ENCODE measurements at regions not wholly inside any gene's neighbourhood (a gene's known extent, or its start where the extent isn't known, plus 50 kb on each side); places are given as distances from the start of the nearest gene placed in this dataset.
A peak's percentile ranks its signal among the peaks of the same experiment; 100 is the strongest.

GRCh38 chr13:59408738-59409137 is 755.0 kb downstream of the DIAPH3 start:
- Histone ChIP-seq H3K27me3 (no peaks in the 10 kb centered on the region), H3K27ac (replicated peaks in 1 of 4) (peak overlapping the region; percentile 40 to 72 (median 51)), H3K4me3 (no peak overlapping the region), H3K36me3 (no peaks in the 10 kb centered on the region), H3K4me1 (peaks cover 7 to 37% (median 20%) of the 10 kb centered on the region in 4 donors), H3K9me3 (no peaks in the 10 kb centered on the region)
- 79% methylated on average over 5 of the region's 5 CpGs for WGBS
- intact Hi-C loops (cut with DNase I): no loop called here
- TF ChIP-seq EP300 (IDR thresholded peaks at IDR 0.05) (no peak), POLR2AphosphoS5 (IDR thresholded peaks at IDR 0.05) (no peak), POLR2A (IDR thresholded peaks at IDR 0.05; ENCODE audit: low read depth) (no peak)
- TF ChIP-seq, protein P1, sequence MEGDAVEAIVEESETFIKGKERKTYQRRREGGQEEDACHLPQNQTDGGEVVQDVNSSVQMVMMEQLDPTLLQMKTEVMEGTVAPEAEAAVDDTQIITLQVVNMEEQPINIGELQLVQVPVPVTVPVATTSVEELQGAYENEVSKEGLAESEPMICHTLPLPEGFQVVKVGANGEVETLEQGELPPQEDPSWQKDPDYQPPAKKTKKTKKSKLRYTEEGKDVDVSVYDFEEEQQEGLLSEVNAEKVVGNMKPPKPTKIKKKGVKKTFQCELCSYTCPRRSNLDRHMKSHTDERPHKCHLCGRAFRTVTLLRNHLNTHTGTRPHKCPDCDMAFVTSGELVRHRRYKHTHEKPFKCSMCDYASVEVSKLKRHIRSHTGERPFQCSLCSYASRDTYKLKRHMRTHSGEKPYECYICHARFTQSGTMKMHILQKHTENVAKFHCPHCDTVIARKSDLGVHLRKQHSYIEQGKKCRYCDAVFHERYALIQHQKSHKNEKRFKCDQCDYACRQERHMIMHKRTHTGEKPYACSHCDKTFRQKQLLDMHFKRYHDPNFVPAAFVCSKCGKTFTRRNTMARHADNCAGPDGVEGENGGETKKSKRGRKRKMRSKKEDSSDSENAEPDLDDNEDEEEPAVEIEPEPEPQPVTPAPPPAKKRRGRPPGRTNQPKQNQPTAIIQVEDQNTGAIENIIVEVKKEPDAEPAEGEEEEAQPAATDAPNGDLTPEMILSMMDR (IDR thresholded peaks at IDR 0.05): no peak
- no peak for DNase-seq (ENCODE audit: extremely low spot score)

DNA sequence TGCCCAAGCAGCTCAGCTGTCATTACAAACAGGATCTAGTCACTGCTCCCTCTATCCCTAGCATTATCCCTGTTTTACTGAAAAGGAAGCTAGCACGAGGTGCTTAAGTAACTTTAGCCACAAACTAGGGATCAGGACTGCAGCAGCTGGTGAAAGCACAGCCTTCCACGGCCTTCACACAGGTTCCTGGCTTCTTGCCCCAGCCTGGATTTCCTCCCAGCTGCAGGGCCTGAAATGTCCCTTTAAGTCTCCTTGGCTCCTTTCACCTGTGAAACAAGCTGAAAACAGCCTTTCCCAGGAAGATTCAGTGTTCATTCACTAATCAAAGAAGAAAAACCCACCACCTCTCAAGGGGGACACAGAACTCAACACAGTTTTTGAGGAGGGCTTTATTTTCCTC is 754.5 kb downstream of the DIAPH3 start:
- Histone ChIP-seq H3K4me1 (peaks cover 7 to 37% (median 20%) of the 10 kb centered on the region in 4 donors), H3K36me3 (no peaks in the 10 kb centered on the region), H3K27me3 (no peaks in the 10 kb centered on the region), H3K9me3 (no peaks in the 10 kb centered on the region), H3K4me3 (no peak overlapping the region), H3K27ac (replicated peaks in 1 of 4) (peak overlapping the region; percentile 40 to 72 (median 51))
- WGBS: 16% methylated on average over 2 of the region's 2 CpGs
- DNase-seq (ENCODE audit: extremely low spot score): no peak
- no peak for TF ChIP-seq POLR2A (IDR thresholded peaks at IDR 0.05; ENCODE audit: low read depth)
- TF ChIP-seq POLR2AphosphoS5 (IDR thresholded peaks at IDR 0.05): peak in 1 of 2 donors; percentile 24
- TF ChIP-seq EP300 (IDR thresholded peaks at IDR 0.05): no peak
- intact Hi-C loops (cut with DNase I): no loop called here

GRCh38 chr13:59409634-59410200 is 754.0 kb downstream of the DIAPH3 start:
- no peak for DNase-seq (ENCODE audit: extremely low spot score)
- 55% methylated on average over 8 of the region's 8 CpGs for WGBS
- no peaks in the 10 kb centered on the region for H3K36me3 ChIP-seq
- H3K9me3 ChIP-seq: no peaks in the 10 kb centered on the region
- no peaks in the 10 kb centered on the region for H3K27me3 ChIP-seq
- H3K4me3 ChIP-seq: no peak overlapping the region
- H3K4me1 ChIP-seq: peaks cover 7 to 37% (median 20%) of the 10 kb centered on the region in 4 donors
- intact Hi-C loops (cut with DNase I): no loop called here
- TF ChIP-seq EP300 (IDR thresholded peaks at IDR 0.05): no peak
- TF ChIP-seq POLR2AphosphoS5 (IDR thresholded peaks at IDR 0.05): no peak
- TF ChIP-seq, protein P1 (IDR thresholded peaks at IDR 0.05): no peak
- TF ChIP-seq POLR2A (IDR thresholded peaks at IDR 0.05; ENCODE audit: low read depth): no peak
- H3K27ac ChIP-seq (replicated peaks in 1 of 4): peak overlapping the region; percentile 40 to 72 (median 51)

- H3K36me3 ChIP-seq: no peaks in the 10 kb centered on the region
- peaks cover 7 to 21% (median 20%) of the 10 kb centered on the region in 4 donors for H3K4me1 ChIP-seq
- TF ChIP-seq EP300 (IDR thresholded peaks at IDR 0.05): no peak
- no peak for TF ChIP-seq POLR2AphosphoS5 (IDR thresholded peaks at IDR 0.05)
- TF ChIP-seq, protein P1 (IDR thresholded peaks at IDR 0.05): no peak
- TF ChIP-seq POLR2A (IDR thresholded peaks at IDR 0.05; ENCODE audit: low read depth): no peak
- H3K4me3 ChIP-seq: no peak overlapping the region
- DNase-seq (ENCODE audit: extremely low spot score): no peak
- H3K9me3 ChIP-seq: no peaks in the 10 kb centered on the region
- H3K27ac ChIP-seq (replicated peaks in 1 of 4): no peak overlapping the region
- H3K27me3 ChIP-seq: no peaks in the 10 kb centered on the region
- intact Hi-C loops (cut with DNase I): no loop called here
Observed at GRCh38 chr13:59413126-59413525, 750.6 kb downstream of the DIAPH3 start.

GRCh38 chr13:59414006-59414405 is 749.7 kb downstream of the DIAPH3 start:
- Histone ChIP-seq H3K4me1 (peaks cover 5 to 13% (median 12%) of the 10 kb centered on the region in 4 donors), H3K36me3 (no peaks in the 10 kb centered on the region), H3K4me3 (no peak overlapping the region), H3K27ac (replicated peaks in 1 of 4) (no peak overlapping the region), H3K9me3 (no peaks in the 10 kb centered on the region), H3K27me3 (no peaks in the 10 kb centered on the region)
- no peak for TF ChIP-seq EP300 (IDR thresholded peaks at IDR 0.05)
- TF ChIP-seq POLR2A (IDR thresholded peaks at IDR 0.05; ENCODE audit: low read depth): no peak
- TF ChIP-seq, protein P1 (IDR thresholded peaks at IDR 0.05): no peak
- TF ChIP-seq POLR2AphosphoS5 (IDR thresholded peaks at IDR 0.05): no peak
- intact Hi-C loops (cut with DNase I): no loop called here
- no peak for DNase-seq (ENCODE audit: extremely low spot score)
- 41% methylated on average over 1 of the region's 1 CpG for WGBS
